ENCODE measurements at regions not wholly inside any gene's neighbourhood (a gene's known extent, or its start where the extent isn't known, plus 50 kb on each side); places are given as distances from the start of the nearest gene placed in this dataset.

- TF ChIP-seq, protein P1, sequence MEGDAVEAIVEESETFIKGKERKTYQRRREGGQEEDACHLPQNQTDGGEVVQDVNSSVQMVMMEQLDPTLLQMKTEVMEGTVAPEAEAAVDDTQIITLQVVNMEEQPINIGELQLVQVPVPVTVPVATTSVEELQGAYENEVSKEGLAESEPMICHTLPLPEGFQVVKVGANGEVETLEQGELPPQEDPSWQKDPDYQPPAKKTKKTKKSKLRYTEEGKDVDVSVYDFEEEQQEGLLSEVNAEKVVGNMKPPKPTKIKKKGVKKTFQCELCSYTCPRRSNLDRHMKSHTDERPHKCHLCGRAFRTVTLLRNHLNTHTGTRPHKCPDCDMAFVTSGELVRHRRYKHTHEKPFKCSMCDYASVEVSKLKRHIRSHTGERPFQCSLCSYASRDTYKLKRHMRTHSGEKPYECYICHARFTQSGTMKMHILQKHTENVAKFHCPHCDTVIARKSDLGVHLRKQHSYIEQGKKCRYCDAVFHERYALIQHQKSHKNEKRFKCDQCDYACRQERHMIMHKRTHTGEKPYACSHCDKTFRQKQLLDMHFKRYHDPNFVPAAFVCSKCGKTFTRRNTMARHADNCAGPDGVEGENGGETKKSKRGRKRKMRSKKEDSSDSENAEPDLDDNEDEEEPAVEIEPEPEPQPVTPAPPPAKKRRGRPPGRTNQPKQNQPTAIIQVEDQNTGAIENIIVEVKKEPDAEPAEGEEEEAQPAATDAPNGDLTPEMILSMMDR (IDR thresholded peaks at IDR 0.05; ENCODE audit: low read depth, low read length) = no peak
- H3K4me3 ChIP-seq (ENCODE audit: low read depth, low read length) = no peak overlapping the region
Observed at GRCh38 chr7:32293833-32294232, 196.3 kb downstream of the LSM5 start.

- TF ChIP-seq, protein P1 (IDR thresholded peaks at IDR 0.05; ENCODE audit: low read depth, low read length) = no peak
- H3K4me3 ChIP-seq (ENCODE audit: low read depth, low read length) = no peak overlapping the region
Observed at GRCh38 chr7:32289651-32290414, 200.3 kb downstream of the LSM5 start.

DNA sequence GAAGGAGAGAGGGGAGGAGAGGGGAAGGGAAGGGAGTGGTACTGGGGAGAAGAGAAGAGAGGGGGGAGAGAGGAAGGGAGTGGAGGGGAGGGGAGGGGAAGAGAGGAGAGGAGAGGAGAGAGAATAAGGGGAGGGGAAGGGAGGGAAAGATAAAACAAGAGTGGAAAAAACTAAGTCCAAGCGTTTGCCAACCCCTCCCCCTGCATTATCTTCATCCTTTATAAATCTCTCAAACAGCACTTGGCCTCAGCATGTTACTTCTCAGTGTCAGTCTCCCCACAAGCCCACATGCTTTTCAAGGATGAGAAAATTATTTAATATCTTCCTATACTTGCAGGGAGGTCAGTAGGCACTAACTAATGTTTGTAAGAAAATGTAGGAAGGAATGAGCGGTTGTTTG is 204.5 kb downstream of the LSM5 start:
- TF ChIP-seq, protein P1 (IDR thresholded peaks at IDR 0.05; ENCODE audit: low read depth, low read length) = no peak
- H3K4me3 ChIP-seq (ENCODE audit: low read depth, low read length) = no peak overlapping the region

- TF ChIP-seq, protein P1 (IDR thresholded peaks at IDR 0.05; ENCODE audit: low read depth, low read length) = no peak
- no peak overlapping the region for H3K4me3 ChIP-seq (ENCODE audit: low read depth, low read length)
Observed at GRCh38 chr7:32283546-32283945, 206.6 kb downstream of the LSM5 start.

- no peak overlapping the region for H3K4me3 ChIP-seq (ENCODE audit: low read depth, low read length)
- TF ChIP-seq, protein P1 (IDR thresholded peaks at IDR 0.05; ENCODE audit: low read depth, low read length) = no peak
Observed at GRCh38 chr7:32279500-32279899, 209.3 kb upstream of the PDE1C start.

DNA sequence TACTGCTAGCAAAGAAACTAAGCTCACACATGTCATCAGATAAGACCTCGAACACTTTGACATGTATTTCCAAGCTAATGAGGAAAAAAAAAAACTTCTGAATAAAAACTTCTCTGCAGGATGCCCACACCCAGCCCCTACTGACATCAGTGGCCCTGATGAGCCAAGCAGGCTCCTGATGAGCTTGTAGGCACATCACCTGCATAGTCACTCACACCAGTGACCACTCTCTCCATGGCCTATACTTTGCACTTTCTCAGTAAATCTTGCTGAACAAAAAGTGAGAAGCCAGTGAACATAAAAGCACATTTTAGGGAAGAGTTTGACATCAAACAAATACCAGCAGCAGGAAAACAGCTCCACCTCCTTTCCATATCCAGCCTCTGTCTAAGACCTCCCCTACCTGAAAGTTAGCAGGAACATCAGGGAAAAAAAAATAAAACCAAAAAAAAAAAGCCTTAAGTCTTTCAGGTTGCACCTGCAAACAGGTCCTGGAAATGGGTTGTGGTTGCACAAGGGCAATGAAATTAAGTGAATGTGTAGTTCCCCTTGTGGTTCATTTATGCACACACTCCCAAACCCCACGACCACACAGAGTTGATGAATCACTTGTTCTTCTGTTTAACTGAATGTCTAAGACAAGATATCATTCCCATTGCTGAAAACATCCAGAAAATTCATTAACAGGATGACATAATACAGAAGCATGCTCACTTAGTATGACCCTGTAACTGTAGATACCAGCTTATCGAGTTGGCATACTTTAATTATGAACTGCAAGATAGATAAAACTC is 205.2 kb upstream of the PDE1C start:
- H3K4me3 ChIP-seq (ENCODE audit: low read depth, low read length) = no peak overlapping the region

More for the DNA sequence above, 205.2 kb upstream of the PDE1C start:
- TF ChIP-seq, protein P1 (IDR thresholded peaks at IDR 0.05; ENCODE audit: low read depth, low read length) = no peak
